Neural cell (in vitro differentiated cells): ENCODE measurements at regions not wholly inside any gene's neighbourhood (a gene's known extent, or its start where the extent isn't known, plus 50 kb on each side); places are given as distances from the start of the nearest gene placed in this dataset.

ENCODE experiments used
- H2AFZ ChIP-seq: fragments of 200-600, 300-800 bp; sonication (generic), shearing (Covaris generic); 2 replicates; pipeline ENCODE4 v1.6.0; 2014; ENCODE audit warnings: low read depth, mild to moderate bottlenecking, antibody characterized with exemption, low read length, moderate library complexity
- H3F3A ChIP-seq: fragments of 200-600 bp; shearing (Covaris generic); 2 replicates; pipeline ENCODE4 v1.6.1; 2016; ENCODE audit warnings: mild to moderate bottlenecking, moderate library complexity, mixed read lengths, antibody characterized with exemption, low read length; ENCODE audit not compliant: insufficient read depth, poor library complexity, severe bottlenecking
- H3K27ac ChIP-seq: fragments of 200-600, 300-800 bp; sonication (generic), shearing (Covaris generic); 2 replicates; pipeline ENCODE4 v1.5.1; 2014; ENCODE audit warnings: mild to moderate bottlenecking, low read length, moderate library complexity
- H3K27me3 ChIP-seq: fragments of 300-800, 200-600 bp; sonication (generic), shearing (Covaris generic); 2 replicates; pipeline ENCODE4 v1.6.0; 2014; ENCODE audit warnings: mild to moderate bottlenecking, low read depth, low read length, moderate library complexity; ENCODE audit not compliant: insufficient read depth
- H3K36me3 ChIP-seq: fragments of 300-800, 200-600 bp; sonication (generic), shearing (Covaris generic); 2 replicates; pipeline ENCODE4 v1.5.1; 2014; ENCODE audit warnings: mild to moderate bottlenecking, antibody characterized with exemption, low read length, moderate library complexity; ENCODE audit not compliant: insufficient read depth
- H3K4me2 ChIP-seq: fragments of 300-800, 200-600 bp; sonication (generic), shearing (Covaris generic); 2 replicates; pipeline ENCODE4 v1.6.0; 2014; ENCODE audit warnings: mild to moderate bottlenecking, low read length
- H3K4me3 ChIP-seq: fragments of 300-800, 200-600 bp; sonication (generic), shearing (Covaris generic); 2 replicates; pipeline ENCODE4 v1.5.1; 2014; ENCODE audit warnings: mild to moderate bottlenecking, low read length, moderate library complexity
- H3K79me2 ChIP-seq: fragments of 200-600 bp; shearing (Covaris generic); replicated peaks from 2 replicates; pipeline ENCODE4 v1.6.0; 2014; ENCODE audit warnings: mild to moderate bottlenecking, low read length, moderate library complexity; ENCODE audit not compliant: insufficient read depth
- H3K9ac ChIP-seq: fragments of 300-800, 200-600 bp; sonication (generic), shearing (Covaris generic); 2 replicates; pipeline ENCODE4 v1.6.1; 2016; ENCODE audit warnings: mild to moderate bottlenecking, low read length, mixed read lengths
- H3K9me2 ChIP-seq: fragments of 200-600 bp; shearing (Covaris generic); 2 replicates; pipeline ENCODE4 v1.6.1; 2016; ENCODE audit warnings: mild to moderate bottlenecking, low read length, mixed read lengths; ENCODE audit not compliant: insufficient read depth
- H3K9me3 ChIP-seq: fragments of 200-600, 300-800 bp; sonication (generic), shearing (Covaris generic); 2 replicates; pipeline ENCODE4 v1.6.1; 2016; ENCODE audit warnings: mild to moderate bottlenecking, mixed run types, low read length, moderate library complexity, mixed read lengths
- H4K20me1 ChIP-seq: fragments of 200-600 bp; shearing (Covaris generic); 2 replicates; pipeline ENCODE4 v1.6.1; 2016; ENCODE audit warnings: mild to moderate bottlenecking, mixed run types; ENCODE audit not compliant: insufficient read depth
- CTCF ChIP-seq: fragments of 450-650 bp; IDR thresholded peaks from 2 replicates; pipeline ENCODE4 v1.5.1; 2014; ENCODE audit warnings: antibody characterized with exemption, mild to moderate bottlenecking, moderate library complexity; ENCODE audit not compliant: poor library complexity, severe bottlenecking
- EP300 ChIP-seq: fragments of 450-650 bp; conservative IDR thresholded peaks from 2 replicates; pipeline ENCODE4 v1.6.1; 2014; ENCODE audit warnings: antibody characterized with exemption, mild to moderate bottlenecking, moderate library complexity; ENCODE audit not compliant: poor library complexity, severe bottlenecking
- EZH2 ChIP-seq: fragments of 200-600, 300-800 bp; shearing (Covaris generic), sonication (generic); IDR thresholded peaks from 2 replicates; pipeline ENCODE4 v1.6.1; 2014; ENCODE audit warnings: antibody characterized with exemption, low read length, borderline replicate concordance, mild to moderate bottlenecking; ENCODE audit not compliant: insufficient read depth, poor library complexity, severe bottlenecking
- MXI1 ChIP-seq: fragments of 450-650 bp; conservative IDR thresholded peaks from 2 replicates; pipeline ENCODE4 v1.6.1; 2014; ENCODE audit warnings: antibody characterized with exemption, mild to moderate bottlenecking; ENCODE audit not compliant: poor library complexity, severe bottlenecking
- POLR2AphosphoS5 ChIP-seq: IDR thresholded peaks from 2 replicates; pipeline ENCODE4 v1.6.1; 2012
- RAD21 ChIP-seq: fragments of 450-650 bp; conservative IDR thresholded peaks from 2 replicates; pipeline ENCODE4 v1.6.1; 2014; ENCODE audit warnings: antibody characterized with exemption, mild to moderate bottlenecking, moderate library complexity
- SMC3 ChIP-seq: fragments of 450-650 bp; conservative IDR thresholded peaks from 2 replicates; pipeline ENCODE4 v1.6.1; 2014; ENCODE audit warnings: antibody characterized with exemption, mild to moderate bottlenecking, moderate library complexity; ENCODE audit not compliant: poor library complexity
- TAF1 ChIP-seq: IDR thresholded peaks from 2 replicates; pipeline ENCODE4 v1.6.1; 2012; ENCODE audit warnings: low read depth
- TF ChIP-seq, protein P1 (sequence below): IDR thresholded peaks from 2 replicates; pipeline ENCODE4 v1.6.1; 2012; ENCODE audit warnings: borderline replicate concordance

DNA sequence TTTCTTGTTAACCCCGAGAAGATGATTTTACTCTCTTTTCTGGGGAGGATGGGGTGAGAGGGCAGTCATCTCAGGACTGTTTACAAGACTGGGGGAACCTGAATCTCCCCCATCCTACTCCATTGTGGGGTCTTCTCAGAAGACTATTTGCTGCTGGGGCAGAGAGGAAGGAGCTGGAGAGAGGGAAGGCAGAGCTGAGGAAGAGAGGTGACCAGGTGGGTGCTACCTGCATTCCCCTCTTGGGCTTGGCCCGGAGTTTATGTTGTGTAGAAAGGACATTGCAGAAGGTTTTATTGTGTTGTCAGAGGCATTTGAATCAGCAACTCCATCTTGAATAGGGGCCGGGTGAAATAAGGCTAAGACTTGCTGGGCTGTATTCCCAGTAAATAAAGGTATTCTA, 247.1 kb upstream of the GALNT17 start:
- Histone ChIP-seq H3F3A (no peaks in the 10 kb centered on the region), H3K9me3 (no peaks in the 10 kb centered on the region), H2AFZ (no peak overlapping the region), H3K4me3 (no peak overlapping the region), H3K27me3 (no peaks in the 10 kb centered on the region), H3K4me2 (no peak overlapping the region), H3K9ac (no peak overlapping the region), H4K20me1 (no peaks in the 10 kb centered on the region), H3K9me2 (no peaks in the 10 kb centered on the region), H3K79me2 (no peaks in the 10 kb centered on the region), H3K36me3 (no peaks in the 10 kb centered on the region), H3K27ac (no peak overlapping the region)
- TF ChIP-seq RAD21 (no peak), TAF1 (no peak), EP300 (no peak), EZH2 (no peak), MXI1 (no peak), POLR2AphosphoS5 (no peak), SMC3 (no peak), CTCF (no peak)
- TF ChIP-seq, protein P1, sequence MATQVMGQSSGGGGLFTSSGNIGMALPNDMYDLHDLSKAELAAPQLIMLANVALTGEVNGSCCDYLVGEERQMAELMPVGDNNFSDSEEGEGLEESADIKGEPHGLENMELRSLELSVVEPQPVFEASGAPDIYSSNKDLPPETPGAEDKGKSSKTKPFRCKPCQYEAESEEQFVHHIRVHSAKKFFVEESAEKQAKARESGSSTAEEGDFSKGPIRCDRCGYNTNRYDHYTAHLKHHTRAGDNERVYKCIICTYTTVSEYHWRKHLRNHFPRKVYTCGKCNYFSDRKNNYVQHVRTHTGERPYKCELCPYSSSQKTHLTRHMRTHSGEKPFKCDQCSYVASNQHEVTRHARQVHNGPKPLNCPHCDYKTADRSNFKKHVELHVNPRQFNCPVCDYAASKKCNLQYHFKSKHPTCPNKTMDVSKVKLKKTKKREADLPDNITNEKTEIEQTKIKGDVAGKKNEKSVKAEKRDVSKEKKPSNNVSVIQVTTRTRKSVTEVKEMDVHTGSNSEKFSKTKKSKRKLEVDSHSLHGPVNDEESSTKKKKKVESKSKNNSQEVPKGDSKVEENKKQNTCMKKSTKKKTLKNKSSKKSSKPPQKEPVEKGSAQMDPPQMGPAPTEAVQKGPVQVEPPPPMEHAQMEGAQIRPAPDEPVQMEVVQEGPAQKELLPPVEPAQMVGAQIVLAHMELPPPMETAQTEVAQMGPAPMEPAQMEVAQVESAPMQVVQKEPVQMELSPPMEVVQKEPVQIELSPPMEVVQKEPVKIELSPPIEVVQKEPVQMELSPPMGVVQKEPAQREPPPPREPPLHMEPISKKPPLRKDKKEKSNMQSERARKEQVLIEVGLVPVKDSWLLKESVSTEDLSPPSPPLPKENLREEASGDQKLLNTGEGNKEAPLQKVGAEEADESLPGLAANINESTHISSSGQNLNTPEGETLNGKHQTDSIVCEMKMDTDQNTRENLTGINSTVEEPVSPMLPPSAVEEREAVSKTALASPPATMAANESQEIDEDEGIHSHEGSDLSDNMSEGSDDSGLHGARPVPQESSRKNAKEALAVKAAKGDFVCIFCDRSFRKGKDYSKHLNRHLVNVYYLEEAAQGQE, result no peak

GRCh38 chr7:70886547-70886946, 245.4 kb upstream of the GALNT17 start:
- no peak overlapping the region for H3K27ac ChIP-seq
- no peaks in the 10 kb centered on the region for H4K20me1 ChIP-seq
- no peak overlapping the region for H3K9ac ChIP-seq
- H3K79me2 ChIP-seq, result no peaks in the 10 kb centered on the region
- TF ChIP-seq MXI1, result no peak
- no peak for TF ChIP-seq RAD21
- no peak for TF ChIP-seq CTCF
- TF ChIP-seq EP300, result no peak
- TF ChIP-seq SMC3, result no peak
- TF ChIP-seq POLR2AphosphoS5, result no peak
- no peak for TF ChIP-seq EZH2
- TF ChIP-seq TAF1, result no peak
- TF ChIP-seq, protein P1, result no peak
- no peaks in the 10 kb centered on the region for H3F3A ChIP-seq
- no peak overlapping the region for H3K4me2 ChIP-seq
- no peaks in the 10 kb centered on the region for H3K27me3 ChIP-seq
- no peaks in the 10 kb centered on the region for H3K9me3 ChIP-seq
- H3K9me2 ChIP-seq, result no peaks in the 10 kb centered on the region
- H3K4me3 ChIP-seq, result no peak overlapping the region
- H3K36me3 ChIP-seq, result no peaks in the 10 kb centered on the region
- H2AFZ ChIP-seq, result no peak overlapping the region
